ENCODE measurements at regions not wholly inside any gene's neighbourhood (a gene's known extent, or its start where the extent isn't known, plus 50 kb on each side); places are given as distances from the start of the nearest gene placed in this dataset.

- H3K27ac Mint-ChIP-seq: no peak overlapping the region
- H3K27me3 Mint-ChIP-seq: peaks cover 16% of the 10 kb centered on the region
- H3K36me3 Mint-ChIP-seq (ENCODE audit: low read depth): no peaks in the 10 kb centered on the region
- no peak for ATAC-seq
- no peak overlapping the region for H3K4me3 Mint-ChIP-seq
- H3K9me3 ChIP-seq (ENCODE audit: control insufficient read depth, low read length, poor library complexity, severe bottlenecking): no peaks in the 10 kb centered on the region
- DNase-seq: no peak
- H3K4me1 Mint-ChIP-seq: no peaks in the 10 kb centered on the region
Observed at GRCh38 chr11:62073061-62073460, 50.8 kb upstream of the INCENP start.

DNA sequence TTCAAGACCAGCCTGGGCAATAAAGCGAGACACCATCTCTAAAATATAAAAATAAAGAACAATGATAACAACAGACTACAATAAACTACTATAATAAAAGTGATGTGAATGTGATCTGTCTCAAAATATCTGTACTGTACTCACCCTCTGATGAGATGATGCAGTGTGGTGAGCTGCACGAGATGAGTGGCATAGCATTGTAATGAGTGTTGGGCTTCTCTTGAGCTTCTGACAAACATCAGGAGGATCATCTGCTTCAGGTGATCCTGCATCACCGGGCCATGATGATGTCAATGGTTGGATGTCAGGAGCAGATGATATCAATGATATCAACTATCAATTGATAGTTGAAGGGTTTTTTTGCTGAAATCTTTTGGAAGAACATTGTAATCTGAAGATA lies 52.4 kb upstream of the INCENP start:
- no peaks in the 10 kb centered on the region for H3K9me3 ChIP-seq (ENCODE audit: control insufficient read depth, low read length, poor library complexity, severe bottlenecking)
- H3K27ac Mint-ChIP-seq: no peak overlapping the region
- no peaks in the 10 kb centered on the region for H3K4me1 Mint-ChIP-seq
- H3K4me3 Mint-ChIP-seq: no peak overlapping the region
- H3K36me3 Mint-ChIP-seq (ENCODE audit: low read depth): no peaks in the 10 kb centered on the region
- no peak for DNase-seq
- H3K27me3 Mint-ChIP-seq: peaks cover 16% of the 10 kb centered on the region
- ATAC-seq: no peak

DNA sequence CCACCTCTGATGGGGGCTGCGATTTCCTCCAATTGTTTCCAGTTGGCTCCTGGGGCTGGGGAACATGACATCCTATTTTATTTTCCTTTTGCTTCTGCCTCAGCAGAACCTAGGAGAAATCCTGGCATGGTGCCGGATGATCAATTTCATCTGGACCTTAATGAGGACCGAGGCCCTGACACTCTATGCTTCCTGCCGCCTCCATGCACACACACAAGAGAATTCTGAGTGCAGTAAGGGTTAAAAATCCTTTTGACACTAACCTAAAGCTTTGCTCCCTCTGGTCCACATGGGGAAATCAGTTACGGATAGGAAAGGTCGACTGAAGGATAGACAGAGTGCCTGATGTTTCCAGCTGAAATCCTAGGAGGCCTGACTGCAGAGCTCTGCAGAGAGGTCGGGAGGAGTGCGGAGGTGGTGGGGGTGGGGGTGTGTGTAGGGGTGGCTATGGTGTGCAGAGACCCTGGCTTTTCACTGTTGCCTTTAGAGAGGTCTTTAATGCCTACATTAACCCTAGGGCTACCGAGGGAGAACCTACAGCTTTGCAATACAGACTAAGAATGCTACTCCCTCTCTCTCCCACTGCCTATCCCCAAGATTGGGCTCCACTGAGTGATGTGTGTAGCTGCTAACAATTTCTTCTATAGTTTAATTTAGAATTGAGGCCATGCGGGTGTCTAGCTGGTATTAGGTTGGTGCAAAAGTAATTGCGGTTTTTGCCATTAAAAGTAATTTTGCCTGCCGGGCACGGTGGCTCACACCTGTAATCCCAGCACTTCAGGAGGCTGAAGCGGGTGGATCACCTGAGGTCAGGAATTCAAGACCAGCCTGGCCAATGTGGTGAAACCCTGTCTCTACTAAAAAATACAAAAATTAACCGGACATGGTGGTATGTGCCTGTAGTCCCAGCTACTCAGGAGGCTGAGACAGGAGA lies 53.6 kb upstream of the INCENP start:
- no peaks in the 10 kb centered on the region for H3K9me3 ChIP-seq (ENCODE audit: control insufficient read depth, low read length, poor library complexity, severe bottlenecking)

GRCh38 chr11:62069374-62069773 lies 54.4 kb upstream of the INCENP start:
- Mint-ChIP-seq H3K4me3 (no peak overlapping the region), H3K27ac (peak overlapping the region; percentile 68), H3K4me1 (no peaks in the 10 kb centered on the region), H3K36me3 (ENCODE audit: low read depth) (no peaks in the 10 kb centered on the region), H3K27me3 (peaks cover 21% of the 10 kb centered on the region)
- DNase-seq (no peak), ATAC-seq (no peak)
- H3K9me3 ChIP-seq (ENCODE audit: control insufficient read depth, low read length, poor library complexity, severe bottlenecking): no peaks in the 10 kb centered on the region

More for the DNA sequence above, 53.6 kb upstream of the INCENP start:
- no peaks in the 10 kb centered on the region for H3K36me3 Mint-ChIP-seq (ENCODE audit: low read depth)
- peaks cover 20% of the 10 kb centered on the region for H3K27me3 Mint-ChIP-seq
- no peaks in the 10 kb centered on the region for H3K4me1 Mint-ChIP-seq
- no peak overlapping the region for H3K4me3 Mint-ChIP-seq
- no peak for DNase-seq
- ATAC-seq: no peak
- H3K27ac Mint-ChIP-seq: no peak overlapping the region

DNA sequence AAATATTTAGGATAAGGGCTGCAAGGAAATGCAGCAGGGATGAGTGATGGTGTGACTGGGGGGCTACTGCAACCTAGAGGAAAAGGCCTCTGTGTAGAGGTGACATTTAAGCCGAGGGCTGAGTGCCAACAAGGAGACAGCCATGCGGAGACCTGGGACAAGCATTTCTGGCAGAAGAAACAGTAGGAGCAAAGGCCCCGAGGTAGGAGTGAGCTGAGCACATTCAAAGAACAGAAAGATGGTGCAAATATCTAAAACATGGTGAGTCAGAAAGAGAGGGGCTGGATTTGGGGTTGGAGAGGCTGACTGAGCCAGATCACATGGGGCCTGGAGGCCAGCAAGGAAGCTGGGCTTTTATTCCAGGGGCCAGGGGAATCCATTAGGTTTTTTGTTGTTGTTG lies 55.1 kb upstream of the INCENP start:
- ATAC-seq (no peak), DNase-seq (no peak)
- H3K4me1 Mint-ChIP-seq: no peaks in the 10 kb centered on the region
- H3K9me3 ChIP-seq (ENCODE audit: control insufficient read depth, low read length, poor library complexity, severe bottlenecking): no peaks in the 10 kb centered on the region
- H3K27ac Mint-ChIP-seq: peak overlapping the region; percentile 68
- H3K27me3 Mint-ChIP-seq: peaks cover 21% of the 10 kb centered on the region
- no peak overlapping the region for H3K4me3 Mint-ChIP-seq
- H3K36me3 Mint-ChIP-seq (ENCODE audit: low read depth): no peaks in the 10 kb centered on the region

GRCh38 chr11:62067741-62068140 lies 56.1 kb upstream of the INCENP start:
- H3K27ac Mint-ChIP-seq: peak overlapping the region; percentile 41
- no peaks in the 10 kb centered on the region for H3K36me3 Mint-ChIP-seq (ENCODE audit: low read depth)
- DNase-seq (no peak), ATAC-seq (no peak)
- no peaks in the 10 kb centered on the region for H3K9me3 ChIP-seq (ENCODE audit: control insufficient read depth, low read length, poor library complexity, severe bottlenecking)
- peaks cover 26% of the 10 kb centered on the region for H3K27me3 Mint-ChIP-seq
- no peak overlapping the region for H3K4me3 Mint-ChIP-seq
- H3K4me1 Mint-ChIP-seq: no peaks in the 10 kb centered on the region

GRCh38 chr11:62064221-62064620 lies 59.6 kb upstream of the INCENP start:
- DNase-seq: no peak
- Mint-ChIP-seq H3K4me1 (no peaks in the 10 kb centered on the region), H3K27me3 (peaks cover 21% of the 10 kb centered on the region), H3K36me3 (ENCODE audit: low read depth) (no peaks in the 10 kb centered on the region), H3K27ac (no peak overlapping the region), H3K4me3 (no peak overlapping the region)
- no peak for ATAC-seq
- H3K9me3 ChIP-seq (ENCODE audit: control insufficient read depth, low read length, poor library complexity, severe bottlenecking): no peaks in the 10 kb centered on the region

- ATAC-seq (no peak), DNase-seq (no peak)
- Mint-ChIP-seq H3K27ac (peak overlapping the region; percentile 27), H3K36me3 (ENCODE audit: low read depth) (no peaks in the 10 kb centered on the region), H3K27me3 (peaks cover 10% of the 10 kb centered on the region), H3K4me3 (no peak overlapping the region), H3K4me1 (no peaks in the 10 kb centered on the region)
- no peaks in the 10 kb centered on the region for H3K9me3 ChIP-seq (ENCODE audit: control insufficient read depth, low read length, poor library complexity, severe bottlenecking)
Observed at GRCh38 chr11:62062223-62062861, 61.5 kb upstream of the INCENP start.

GRCh38 chr11:62061356-62062222 lies 62.2 kb upstream of the INCENP start:
- H3K27ac Mint-ChIP-seq: peak overlapping the region; percentile 27
- H3K4me3 Mint-ChIP-seq: no peak overlapping the region
- DNase-seq: no peak
- no peaks in the 10 kb centered on the region for H3K36me3 Mint-ChIP-seq (ENCODE audit: low read depth)
- no peaks in the 10 kb centered on the region for H3K9me3 ChIP-seq (ENCODE audit: control insufficient read depth, low read length, poor library complexity, severe bottlenecking)
- ATAC-seq: no peak
- H3K4me1 Mint-ChIP-seq: no peaks in the 10 kb centered on the region
- H3K27me3 Mint-ChIP-seq: peaks cover 10% of the 10 kb centered on the region

GRCh38 chr11:62057069-62057468 lies 66.7 kb upstream of the INCENP start:
- ATAC-seq (no peak), DNase-seq (no peak)
- H3K4me1 Mint-ChIP-seq: no peaks in the 10 kb centered on the region
- H3K9me3 ChIP-seq (ENCODE audit: control insufficient read depth, low read length, poor library complexity, severe bottlenecking): no peaks in the 10 kb centered on the region
- H3K27ac Mint-ChIP-seq: peak overlapping the region; percentile 11
- no peaks in the 10 kb centered on the region for H3K36me3 Mint-ChIP-seq (ENCODE audit: low read depth)
- peaks cover 10% of the 10 kb centered on the region for H3K27me3 Mint-ChIP-seq
- no peak overlapping the region for H3K4me3 Mint-ChIP-seq

GRCh38 chr11:62055970-62056369 lies 67.8 kb upstream of the INCENP start:
- H3K27me3 Mint-ChIP-seq: peaks cover 10% of the 10 kb centered on the region
- no peaks in the 10 kb centered on the region for H3K9me3 ChIP-seq (ENCODE audit: control insufficient read depth, low read length, poor library complexity, severe bottlenecking)
- no peak overlapping the region for H3K27ac Mint-ChIP-seq
- no peaks in the 10 kb centered on the region for H3K4me1 Mint-ChIP-seq
- ATAC-seq (no peak), DNase-seq (no peak)
- no peaks in the 10 kb centered on the region for H3K36me3 Mint-ChIP-seq (ENCODE audit: low read depth)
- H3K4me3 Mint-ChIP-seq: no peak overlapping the region

GRCh38 chr11:62054484-62055121 lies 69.2 kb upstream of the INCENP start:
- Mint-ChIP-seq H3K36me3 (ENCODE audit: low read depth) (no peaks in the 10 kb centered on the region), H3K27me3 (peaks cover 10% of the 10 kb centered on the region)
- ATAC-seq: no peak

GRCh38 chr11:62054081-62054480 lies 69.7 kb upstream of the INCENP start:
- Mint-ChIP-seq H3K27ac (no peak overlapping the region), H3K27me3 (peaks cover 13% of the 10 kb centered on the region)

More at GRCh38 chr11:62054484-62055121, 69.2 kb upstream of the INCENP start:
- DNase-seq: no peak
- no peaks in the 10 kb centered on the region for H3K4me1 Mint-ChIP-seq
- no peak overlapping the region for H3K4me3 Mint-ChIP-seq
- H3K9me3 ChIP-seq (ENCODE audit: control insufficient read depth, low read length, poor library complexity, severe bottlenecking): no peaks in the 10 kb centered on the region
- no peak overlapping the region for H3K27ac Mint-ChIP-seq

More at GRCh38 chr11:62054081-62054480, 69.7 kb upstream of the INCENP start:
- no peaks in the 10 kb centered on the region for H3K4me1 Mint-ChIP-seq
- no peaks in the 10 kb centered on the region for H3K36me3 Mint-ChIP-seq (ENCODE audit: low read depth)
- H3K9me3 ChIP-seq (ENCODE audit: control insufficient read depth, low read length, poor library complexity, severe bottlenecking): no peaks in the 10 kb centered on the region
- DNase-seq: no peak
- H3K4me3 Mint-ChIP-seq: no peak overlapping the region
- ATAC-seq: no peak

All from T-helper 17 cell (primary cell).